NCI-H2107 treated with DMSO at 0.1 percent for 48 hours (cell line): ENCODE measurements at regions not wholly inside any gene's neighbourhood (a gene's known extent, or its start where the extent isn't known, plus 50 kb on each side); places are given as distances from the start of the nearest gene placed in this dataset.

Source experiments
- DNase-seq: peaks from one replicate; lab custom pipeline; 2025; ENCODE audit not compliant: unreplicated experiment; lab: John Stamatoyannopoulos, UW

DNA sequence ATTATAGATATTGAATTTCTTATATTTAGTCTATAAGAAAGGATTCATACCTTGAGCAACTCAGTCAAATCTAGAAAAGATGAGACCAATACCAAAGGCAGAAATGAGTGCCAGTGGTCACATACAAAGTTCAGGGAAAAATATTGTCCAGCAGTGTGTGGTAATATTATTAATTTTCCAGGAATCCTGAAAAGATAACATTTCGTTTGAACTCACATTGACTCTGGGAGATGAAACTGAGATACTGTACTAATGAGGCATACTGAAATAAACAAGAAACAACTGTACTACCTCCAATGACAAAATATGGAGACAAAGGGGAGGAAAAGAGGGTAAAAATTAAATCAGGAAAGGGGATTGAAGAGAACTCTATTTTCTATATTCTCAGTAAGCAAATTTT, 212.4 kb downstream of the TRAM1L1 start:
- DNase-seq: no peak

DNA sequence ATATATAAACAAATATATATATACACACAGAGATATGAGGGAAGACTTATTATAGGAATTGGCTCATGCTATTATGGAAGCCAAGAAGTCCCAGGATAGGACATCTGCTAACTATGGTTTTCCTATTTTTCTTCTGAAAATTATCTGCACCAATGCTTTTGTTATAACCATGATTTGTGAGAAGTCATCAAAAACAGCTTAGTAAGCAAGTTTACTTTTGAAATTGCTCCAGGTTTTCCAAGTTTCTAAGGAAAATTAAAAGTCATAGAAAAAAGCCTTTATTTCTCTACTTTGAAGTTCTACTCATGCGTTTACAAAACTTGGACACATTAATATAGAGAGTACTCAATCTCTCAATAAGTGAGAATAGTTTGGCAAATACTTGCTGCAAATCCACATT, 213.1 kb downstream of the TRAM1L1 start:
- no peak for DNase-seq

DNA sequence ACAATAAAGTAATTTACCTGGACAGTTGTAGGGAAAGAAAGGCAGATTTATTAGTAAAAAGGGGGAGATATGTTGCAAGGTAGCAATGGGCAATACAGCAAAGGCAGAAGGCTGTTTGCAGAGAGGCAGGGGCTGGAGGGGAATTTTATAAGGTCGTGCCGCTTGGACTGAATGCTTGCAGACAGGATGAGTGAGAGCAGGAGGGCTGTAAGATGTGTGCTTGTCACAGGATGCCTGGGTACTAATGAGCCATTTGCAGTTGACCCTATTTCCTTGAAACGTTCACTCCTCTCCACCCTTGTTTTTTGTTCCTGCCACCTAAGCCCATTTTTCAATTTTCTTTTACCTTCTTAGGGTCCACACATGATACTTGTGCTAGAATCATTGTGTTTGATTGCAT, 214.7 kb downstream of the TRAM1L1 start:
- DNase-seq: no peak

DNA sequence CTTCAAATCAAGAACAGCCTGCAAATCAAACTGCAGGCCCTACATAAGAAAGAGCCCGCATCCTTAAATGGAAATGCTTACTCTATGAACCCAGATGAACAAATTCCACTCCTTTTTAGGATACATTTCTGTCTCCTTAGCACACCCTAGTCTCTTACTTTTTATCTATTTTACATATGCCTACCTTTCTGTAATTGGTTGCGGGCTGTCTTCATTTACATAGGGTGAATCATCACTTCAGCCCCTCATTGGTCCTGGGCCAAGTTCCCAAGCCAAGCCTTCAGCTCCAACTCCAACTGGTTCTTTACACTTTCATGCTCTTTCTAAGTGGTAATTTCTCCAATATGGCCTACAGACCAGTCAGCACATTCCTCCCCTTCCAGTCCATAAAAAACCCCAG, 219.3 kb downstream of the TRAM1L1 start:
- DNase-seq: no peak

DNA sequence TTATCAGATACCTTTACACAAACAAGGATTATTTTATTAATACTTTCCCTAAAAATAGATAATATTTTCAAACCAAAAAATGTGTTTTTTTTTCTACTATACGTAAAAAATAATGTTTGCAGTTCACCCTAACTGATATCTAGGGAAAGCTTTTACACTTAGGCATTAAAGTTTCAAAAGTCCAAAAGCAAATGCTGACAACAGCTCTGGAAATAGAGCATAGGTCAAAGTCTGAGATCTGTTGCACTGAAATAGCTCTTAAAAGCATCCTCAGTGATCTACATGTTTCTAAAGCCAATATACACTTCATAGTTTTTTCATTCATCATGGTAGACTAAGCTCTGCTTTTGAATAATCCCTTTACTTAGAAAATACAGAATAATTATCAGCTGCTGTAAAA, 222.8 kb downstream of the TRAM1L1 start:
- no peak for DNase-seq

DNA sequence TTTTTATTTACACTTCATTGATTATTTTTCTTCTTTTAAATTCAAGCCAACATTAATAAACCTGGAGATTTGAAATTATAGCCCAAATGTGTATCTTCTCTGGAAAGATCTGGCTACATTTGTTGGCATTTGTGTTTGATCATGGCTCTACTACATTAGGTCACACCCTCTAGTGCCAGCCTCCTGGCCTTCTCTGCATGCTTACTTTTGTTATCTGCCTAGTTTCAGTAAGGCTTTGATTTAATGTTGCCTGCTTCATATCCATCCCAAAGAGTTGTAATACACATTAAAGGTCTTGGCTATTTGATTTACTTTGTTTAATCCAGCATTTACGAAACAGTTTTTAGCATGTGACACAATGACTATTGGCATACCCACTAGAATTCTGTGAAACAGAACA, 224.5 kb downstream of the TRAM1L1 start:
- DNase-seq: no peak

DNA sequence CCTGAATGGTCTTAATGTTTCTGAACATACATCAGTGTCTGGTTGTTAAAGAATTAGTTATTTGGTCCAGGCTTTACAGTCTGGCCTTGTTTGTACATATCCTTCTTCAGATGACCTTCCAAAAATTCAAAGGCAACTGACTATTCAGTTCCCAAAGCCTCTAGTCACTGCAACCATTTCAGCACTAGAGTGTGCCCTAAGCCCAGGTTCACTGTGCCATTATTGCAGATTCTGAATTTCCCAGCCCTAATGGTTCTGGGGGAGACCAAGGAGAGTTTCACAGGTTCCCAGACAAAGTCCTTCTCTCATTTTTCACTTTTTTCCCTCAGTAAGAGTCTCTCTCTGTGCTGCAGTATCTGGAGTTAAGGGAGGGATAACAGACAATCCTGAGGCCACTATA, 235.8 kb downstream of the TRAM1L1 start:
- DNase-seq: no peak

DNA sequence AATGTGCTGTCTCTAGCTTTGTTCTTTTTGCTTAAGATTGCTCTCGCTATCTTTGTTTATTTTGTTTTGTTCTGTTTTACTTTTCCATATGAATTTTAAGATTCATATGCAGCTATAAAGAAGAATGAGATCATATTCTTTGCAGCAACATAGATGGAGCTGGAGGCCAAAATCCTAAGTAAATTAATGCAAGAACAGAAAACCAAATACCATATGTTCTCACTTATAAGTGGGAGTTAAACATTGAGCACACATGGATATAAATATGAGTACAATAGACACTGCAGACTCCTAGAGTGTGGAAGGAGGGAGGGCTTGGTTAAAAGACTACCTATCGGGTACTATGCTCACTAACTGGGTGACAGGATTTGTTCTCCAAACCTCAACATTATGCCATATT, 237.8 kb downstream of the TRAM1L1 start:
- DNase-seq: no peak

DNA sequence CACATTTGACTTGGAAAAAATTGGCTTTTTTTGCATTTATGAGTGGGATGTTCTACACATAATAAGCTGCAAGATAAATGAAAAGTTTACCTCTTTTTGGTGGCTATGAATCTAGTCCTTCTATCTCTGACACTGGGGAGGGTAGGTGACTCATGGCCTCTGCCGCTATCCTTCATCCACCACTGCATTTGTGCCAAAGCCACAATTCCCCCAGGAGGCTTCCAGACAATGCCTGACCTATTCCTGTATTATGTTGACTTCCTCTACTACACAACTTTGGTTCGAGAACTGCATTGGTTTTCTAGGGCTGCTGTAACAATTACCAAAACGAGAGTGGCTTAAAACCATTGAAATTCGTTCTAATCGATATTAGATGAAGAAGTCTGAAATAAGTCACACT, 245.6 kb downstream of the TRAM1L1 start:
- no peak for DNase-seq

DNA sequence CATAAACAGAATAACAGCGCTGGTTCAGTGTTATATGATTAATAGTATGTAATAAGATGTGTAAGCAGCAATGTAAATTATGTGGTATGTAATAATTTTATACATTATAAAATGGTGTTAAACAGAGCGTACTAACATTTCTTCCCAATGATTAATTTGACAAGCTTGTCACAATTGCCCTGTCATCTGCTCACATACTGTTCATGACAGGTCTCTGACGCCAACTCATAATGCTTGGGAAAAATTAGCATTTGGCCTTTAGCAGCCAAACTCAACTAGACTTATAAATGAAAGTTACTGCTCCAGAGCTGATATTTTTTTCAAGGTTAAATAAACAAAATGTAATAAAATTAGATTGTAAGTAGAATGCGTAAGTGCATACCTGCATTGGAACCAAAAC, 246.8 kb downstream of the TRAM1L1 start:
- DNase-seq: no peak

DNA sequence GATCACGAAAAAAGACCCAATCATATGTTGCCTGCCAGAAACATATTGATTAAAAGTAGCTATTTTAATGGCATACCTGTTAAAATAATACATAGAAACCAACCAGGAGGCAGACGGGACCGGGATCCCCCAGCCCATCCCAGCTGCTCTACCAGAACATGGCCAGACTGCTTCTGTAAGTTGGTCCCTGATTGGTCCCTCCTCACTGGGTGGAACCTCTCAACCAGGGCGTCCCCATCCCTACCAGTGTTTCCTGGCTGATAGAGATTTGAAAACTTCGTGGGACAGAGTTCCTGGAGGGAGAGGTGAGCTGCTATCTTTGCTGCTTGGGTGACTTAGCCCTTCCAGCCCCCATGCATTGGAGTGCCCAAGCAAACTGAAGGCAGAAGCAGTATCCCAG, 256.2 kb downstream of the TRAM1L1 start:
- no peak for DNase-seq

DNA sequence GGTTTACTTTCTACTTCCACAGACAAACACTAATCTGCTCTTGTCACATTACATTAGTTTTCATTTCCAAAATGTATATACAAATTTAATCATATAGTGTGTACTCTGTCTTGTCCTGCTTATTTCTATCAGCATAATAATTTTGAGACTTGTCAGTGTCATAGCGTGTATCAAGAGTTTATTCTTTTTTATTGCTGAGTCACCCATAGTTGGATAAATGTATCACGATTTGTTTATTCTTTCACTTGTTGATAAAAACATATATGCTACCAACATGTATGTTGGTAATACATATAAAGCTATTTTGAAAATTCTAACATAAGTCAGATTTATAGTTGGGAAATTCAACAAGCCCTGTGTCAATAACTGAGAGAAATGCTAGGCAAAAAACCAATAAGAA, 261.2 kb downstream of the TRAM1L1 start:
- DNase-seq: no peak

DNA sequence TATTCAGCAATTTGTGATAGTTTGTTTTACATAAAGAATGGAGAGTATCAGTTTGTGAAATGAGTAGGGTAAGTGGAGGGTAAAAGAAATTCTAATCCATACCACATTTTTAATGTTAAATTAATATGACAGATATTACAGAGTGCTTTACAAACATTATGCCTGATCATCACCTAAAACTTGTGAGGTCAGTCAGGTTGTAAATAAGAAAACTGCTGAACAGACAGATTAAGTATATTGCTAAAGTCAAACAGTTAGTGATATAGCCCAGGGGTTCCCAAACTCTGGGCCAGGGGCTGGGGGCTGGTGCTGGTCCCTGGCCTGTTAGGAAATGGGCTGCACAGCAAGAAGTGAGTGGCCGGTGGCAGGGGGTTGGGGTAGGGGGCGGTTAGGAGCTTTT, 273.6 kb downstream of the TRAM1L1 start:
- DNase-seq: no peak

DNA sequence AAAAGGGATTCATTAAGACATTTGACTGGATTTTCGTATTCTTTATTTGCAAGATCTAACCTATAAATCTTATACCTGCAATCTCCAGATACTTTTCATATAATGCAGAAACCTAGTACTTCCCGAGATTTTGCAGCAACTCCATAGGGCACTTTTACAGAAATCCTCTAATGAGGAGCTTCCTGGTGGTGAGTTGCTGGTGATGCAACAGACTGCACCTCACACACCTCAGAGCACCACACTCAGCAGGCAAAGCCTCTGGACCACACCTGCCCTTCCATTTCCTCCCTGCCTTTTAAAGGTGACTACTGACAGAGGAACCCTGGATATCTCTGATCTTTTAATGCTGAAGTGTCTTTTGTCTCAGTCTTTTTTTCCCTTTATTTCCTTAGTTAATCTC, 289.4 kb downstream of the TRAM1L1 start:
- no peak for DNase-seq

DNA sequence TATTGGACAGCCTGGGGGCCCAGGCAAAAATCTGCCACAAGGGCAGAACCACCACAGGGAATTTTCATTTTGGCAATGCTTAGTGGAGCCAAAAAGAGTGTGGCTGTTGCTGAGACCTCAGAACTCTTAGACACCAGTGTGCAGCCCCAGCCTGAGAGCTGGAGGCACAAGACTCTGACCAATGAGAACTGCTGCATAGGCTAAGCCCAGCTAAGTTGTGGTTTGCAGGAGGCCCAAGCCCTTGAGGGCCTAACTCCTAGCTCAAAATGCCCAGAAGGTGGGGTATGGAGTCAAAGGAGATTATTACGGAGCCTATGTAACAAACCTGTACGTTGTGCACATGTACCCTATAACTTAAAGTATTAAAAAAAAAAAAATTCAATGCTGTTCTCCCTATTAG, 296.7 kb downstream of the TRAM1L1 start:
- DNase-seq: no peak

DNA sequence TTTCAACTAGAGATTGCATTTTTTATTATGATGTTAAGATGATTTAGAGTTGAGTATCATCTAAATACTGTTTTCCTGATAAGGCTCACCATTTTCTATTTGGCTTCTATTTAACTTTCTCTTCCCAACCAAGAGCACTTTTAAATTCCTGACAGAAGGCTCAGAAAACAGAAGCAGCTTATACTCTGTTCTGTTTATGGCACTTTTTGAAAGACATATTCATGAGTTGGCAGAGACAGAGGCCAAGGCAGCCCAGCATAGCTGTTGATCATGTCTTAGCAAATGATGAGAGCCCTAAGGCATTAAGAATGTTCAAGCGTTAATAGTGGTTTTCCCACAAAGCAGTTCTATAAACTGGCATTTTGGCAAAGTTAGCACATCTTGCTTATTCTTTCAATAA, 330.3 kb downstream of the TRAM1L1 start:
- no peak for DNase-seq

DNA sequence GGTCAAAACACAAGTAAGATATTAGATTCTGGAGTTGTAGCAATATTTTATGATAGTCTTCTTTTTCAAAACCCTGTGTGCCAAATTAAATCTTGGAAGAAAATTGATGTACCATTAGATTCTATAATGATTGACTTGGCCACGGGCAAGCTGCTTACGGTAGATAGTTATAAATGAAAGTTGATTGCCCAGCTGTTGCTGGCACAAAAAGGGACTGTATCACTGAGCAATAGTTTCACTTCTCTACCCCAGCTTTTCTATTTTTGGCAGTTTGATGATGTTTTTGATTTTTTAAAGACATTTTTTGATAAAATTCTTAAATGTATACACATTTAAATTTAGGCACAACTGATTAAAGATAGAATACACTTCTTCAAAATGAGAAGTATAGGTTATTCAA, 333.3 kb downstream of the TRAM1L1 start:
- no peak for DNase-seq

DNA sequence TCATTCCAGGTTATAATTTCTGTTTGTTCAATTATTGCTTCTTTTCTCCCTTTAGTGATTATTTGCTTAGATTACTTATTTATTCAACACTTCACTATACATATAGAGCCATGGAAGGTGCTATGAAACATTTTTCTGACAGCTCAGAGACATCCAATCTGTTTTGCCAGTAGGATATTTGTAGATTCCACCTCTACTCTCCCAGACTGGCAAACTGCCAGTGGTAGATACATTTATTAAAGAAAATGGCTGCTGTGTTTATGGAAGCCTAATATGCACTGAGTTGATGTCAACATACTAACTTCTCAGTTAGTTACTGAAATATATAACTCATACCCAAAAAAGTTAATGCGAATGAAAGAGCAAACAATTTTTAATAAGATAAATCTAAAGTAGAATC, 348.6 kb downstream of the TRAM1L1 start:
- DNase-seq: no peak

DNA sequence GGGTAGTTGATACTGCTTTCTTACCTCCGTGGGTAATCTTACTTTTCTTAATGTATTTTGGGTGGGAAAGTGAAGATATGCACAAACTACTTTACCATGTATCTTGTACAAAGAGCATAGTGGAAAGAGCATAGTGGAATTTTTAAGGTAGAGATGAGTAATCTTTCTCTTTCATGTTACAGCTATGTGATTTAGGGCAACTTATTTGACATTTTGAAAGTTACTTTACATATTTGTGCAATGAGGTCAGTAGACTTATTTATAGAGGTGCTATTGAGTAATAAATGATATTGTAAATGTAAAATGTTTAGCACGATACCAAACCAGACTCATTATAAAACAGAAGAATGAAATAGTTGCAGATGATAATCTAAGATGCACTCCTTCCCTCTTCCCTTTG, 351.2 kb downstream of the TRAM1L1 start:
- DNase-seq: no peak

DNA sequence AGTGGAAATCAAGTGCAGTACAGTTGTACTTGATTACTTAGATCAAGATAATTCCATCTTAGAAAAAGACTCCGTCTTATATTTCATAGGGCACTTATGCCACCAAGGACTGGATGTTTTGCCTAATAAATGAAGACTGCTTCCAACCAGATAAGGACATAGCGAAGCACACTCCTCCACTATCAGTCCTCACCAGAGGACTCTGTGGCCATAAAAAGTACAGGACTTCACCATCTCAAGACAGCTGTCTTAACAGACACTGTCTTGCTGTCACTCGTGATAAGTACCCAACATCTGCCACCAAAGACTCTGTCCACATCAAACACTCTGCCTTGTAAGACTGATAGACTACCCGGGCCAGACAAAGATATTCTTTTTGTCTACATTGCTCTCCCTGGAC, 352.0 kb downstream of the TRAM1L1 start:
- no peak for DNase-seq

DNA sequence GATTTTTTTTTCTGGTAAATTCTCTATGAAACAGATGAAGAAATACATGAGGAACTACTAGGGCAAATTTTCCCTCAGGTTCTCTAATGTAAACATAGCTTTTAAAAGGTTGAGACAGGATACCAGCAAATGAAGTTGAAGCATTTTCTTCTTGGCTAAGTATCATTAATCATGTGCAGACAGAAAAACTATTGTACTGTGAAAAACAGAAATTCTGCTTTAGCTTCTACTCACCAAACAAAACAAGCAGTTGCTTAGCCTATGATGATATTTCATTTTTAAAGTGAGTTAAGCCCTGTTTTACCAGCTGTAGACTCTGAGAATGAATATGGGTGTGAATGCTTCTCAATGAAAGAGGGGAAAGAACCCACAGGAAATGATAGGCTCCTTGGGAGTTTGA, 358.9 kb downstream of the TRAM1L1 start:
- DNase-seq: no peak

DNA sequence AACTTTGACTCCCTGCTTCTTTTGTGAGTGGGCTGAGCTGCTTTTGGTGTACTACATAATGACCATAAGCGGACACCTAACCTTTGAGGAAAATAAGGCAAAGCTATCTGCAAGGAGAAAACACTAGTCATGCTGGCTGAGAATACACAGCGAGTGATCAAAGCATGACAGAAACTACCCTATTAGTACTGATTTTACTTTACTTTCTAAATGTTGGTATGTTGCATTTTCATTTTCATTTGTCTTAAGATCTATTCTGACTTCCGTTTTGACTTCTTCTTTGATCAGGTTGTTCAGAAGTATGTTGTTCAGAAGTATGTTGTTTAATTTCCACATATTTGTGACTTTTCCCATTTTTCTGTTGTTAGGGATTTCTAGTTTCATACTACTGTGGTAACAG, 361.1 kb downstream of the TRAM1L1 start:
- no peak for DNase-seq

DNA sequence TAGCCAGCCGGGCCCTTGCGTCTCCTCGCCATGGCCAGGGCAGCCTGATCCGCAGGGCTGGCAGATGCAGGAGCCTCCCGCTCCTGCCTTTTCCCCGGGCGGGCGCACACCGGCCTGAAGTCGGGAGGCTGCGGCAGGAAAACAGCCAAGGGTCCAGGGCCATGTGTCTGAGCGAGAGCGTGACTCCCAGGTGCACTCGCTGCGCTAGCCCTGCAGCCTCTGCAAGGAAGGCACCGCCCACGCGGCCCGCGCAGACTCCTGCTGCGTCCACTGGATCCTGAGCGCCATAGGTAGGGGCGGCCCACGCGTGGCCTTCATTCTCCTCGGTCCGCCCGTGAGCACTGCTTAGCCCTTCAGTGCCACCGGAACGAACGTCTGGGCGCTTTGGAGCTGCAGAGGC, 379.9 kb downstream of the TRAM1L1 start:
- DNase-seq: no peak

DNA sequence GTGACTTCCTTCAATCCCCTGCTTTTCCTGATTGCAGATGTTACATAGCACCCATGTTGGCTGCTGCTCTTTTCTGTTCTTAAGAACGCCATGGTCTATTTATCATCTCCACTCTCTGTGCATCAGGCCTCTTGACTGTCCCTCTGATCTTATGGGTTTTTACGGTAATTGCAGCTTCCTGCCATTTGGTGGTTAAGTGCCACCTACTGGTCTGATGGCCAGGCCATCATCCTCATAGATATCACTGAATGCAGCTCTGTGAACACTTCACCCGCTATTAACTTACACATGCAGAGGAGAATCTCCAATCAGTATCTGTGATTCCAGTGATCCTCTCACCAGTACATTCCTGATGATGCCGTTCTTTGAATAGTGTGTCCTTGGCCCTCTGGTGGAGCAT, 382.4 kb downstream of the TRAM1L1 start:
- DNase-seq: no peak
